HPDE6-E6E7 (cell line): ENCODE measurements at regions not wholly inside any gene's neighbourhood (a gene's known extent, or its start where the extent isn't known, plus 50 kb on each side); places are given as distances from the start of the nearest gene placed in this dataset.

Source experiments
- DNase-seq: peaks from one replicate; pipeline ENCODE4 v3.0.0; 2011; ENCODE audit warnings: missing footprints; ENCODE audit errors: extremely low spot score

DNA sequence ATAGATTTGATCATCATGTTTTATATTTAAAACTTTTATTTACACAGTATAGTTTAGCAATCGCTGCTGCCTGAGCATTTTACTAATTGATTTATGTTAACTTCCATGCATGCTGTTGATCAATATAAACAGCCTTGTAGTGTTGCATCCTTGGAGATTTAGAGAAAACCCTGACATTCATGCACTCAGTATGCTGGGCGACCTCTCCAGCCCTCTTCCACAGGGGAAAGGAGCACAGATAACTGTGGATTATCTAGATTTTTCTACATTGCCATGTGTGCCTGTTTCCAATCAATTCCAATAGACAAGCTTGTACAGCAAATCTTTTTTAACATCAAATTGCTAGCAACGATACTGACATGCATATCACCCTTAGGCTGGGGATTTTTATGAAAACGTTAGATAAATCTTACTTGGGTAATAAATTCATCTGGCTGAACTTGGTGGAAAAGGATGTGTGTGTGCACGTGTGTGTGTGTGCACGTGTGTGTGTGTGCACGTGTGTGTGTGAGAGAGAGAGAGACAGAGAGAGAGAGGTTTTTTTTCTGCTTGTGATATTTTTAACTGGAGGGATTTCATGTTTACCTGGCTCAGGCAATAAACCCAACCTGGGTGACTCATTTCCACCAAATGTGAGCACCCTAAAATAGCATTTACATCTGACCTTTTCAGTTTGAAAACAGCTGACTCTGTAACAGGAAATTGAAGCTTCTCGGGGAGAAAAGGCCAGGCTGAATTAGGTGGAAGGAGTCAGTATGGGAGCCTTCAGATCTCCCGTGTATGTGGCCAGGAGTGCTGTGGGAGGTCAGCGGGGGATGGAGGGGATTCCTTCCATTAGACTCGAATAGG, 339.8 kb downstream of the PRDM2 start:
- no peak for DNase-seq

DNA sequence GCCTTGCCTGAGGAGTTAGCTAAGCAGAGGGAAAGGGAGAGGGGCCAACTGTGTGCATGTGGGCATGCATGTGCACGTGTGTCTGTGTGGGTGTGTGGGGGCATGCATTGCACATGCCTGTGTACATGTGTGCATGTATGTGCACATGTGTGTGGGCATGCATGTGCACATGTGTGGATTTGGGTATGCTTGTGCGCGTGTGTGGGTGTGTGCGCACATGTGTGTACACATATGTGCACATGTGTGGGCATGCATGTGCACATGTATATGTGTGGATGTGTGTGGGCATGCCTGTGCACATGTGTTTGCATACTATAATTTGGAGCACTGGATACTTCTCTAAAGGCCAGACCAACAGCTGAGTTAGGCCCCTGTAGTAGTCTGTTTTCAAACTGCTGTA, 350.0 kb downstream of the PRDM2 start:
- DNase-seq: no peak

DNA sequence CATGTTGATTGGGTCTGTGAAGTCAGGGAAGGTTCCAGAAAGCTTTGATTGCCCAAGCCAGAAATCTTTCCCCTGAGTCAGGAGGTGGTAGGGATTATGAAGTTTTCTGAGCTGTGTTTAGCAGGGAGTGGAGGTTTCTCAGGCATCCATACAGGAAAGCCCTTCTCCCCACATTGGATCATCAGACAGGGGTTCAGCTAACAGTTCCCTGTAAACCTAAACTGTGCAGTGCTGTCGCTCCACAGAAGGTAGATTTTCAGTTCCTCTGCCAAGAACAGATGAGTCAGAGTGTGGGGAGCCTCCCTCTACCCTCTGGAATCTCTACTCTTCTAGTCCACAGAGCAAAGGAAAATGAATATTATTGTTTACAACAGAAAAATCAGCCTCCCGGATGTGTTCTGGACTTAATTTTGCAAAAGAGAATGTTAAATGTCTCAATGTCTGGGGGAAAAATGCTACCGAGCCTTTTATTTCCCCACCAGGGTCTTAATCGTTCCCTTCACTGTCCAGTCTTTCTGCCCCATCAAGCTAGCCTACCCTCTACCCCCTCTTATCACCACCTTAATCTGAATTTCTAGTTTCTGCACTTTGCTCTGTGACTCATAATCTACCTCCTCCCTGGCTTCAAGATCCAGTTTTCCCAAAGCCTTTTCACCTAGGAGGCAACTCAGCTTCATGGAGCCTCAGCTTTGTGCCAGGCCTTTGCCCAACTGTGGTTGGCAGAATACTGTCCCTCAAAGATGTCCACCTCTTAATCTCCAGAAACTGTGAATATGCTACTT, 355.6 kb downstream of the PRDM2 start:
- DNase-seq: no peak

DNA sequence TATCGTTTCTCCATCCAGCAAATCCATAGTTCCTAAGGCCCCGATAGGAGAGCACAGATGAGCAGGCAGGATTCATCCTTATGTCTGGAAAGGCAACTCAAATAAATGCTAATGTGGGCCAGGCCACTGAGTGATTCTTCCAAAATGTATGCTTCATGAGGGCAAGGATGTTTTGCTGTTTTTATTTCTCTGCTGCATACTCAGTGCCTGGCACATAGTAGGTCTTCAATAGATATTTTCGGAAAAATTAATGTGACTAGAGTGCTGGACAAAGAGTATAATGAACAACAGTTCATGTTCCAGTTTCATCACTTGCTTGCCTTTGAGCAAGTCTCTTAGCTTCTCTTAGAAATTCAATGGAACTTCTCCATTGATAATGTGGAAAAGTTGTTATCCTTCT, 357.7 kb downstream of the PRDM2 start:
- no peak for DNase-seq

DNA sequence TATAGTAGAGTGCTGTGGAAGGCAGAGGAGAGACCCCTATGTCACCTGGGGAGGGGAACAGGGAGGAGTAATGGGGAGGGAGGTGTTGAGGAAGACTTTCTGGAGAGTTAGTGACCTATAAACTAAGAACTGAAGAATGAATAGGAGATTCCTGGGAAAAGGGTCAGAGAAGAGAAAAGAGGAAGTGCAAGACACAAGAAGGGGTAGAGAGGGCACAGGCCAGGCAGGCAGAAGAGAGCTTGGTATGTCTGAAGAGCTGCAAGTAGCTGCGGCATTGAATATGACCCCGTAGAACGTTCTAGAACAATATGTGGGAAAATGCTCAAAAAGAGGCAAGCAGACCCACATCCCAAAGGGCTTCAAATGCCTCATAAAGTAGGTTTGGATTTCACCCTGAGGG, 361.2 kb downstream of the PRDM2 start:
- DNase-seq: no peak

DNA sequence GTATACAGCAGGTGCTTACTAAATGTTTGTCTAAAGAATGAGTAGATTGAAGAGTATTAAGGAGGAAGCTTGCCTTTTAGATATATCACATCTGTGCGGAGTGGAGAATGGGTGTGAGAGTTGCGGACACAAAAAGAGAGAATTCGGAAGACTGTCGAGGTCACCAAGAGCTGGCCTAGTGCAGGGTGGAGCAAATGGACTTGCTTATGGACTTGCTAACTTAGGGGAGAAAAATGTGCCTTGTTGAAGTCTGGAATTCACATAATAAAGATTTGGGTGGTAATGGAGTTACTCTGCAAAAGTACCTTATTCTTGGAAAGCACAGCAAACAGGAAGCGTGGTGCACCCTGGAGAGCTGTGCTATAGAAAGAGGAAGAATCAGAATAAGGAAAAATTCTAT, 361.7 kb downstream of the PRDM2 start:
- DNase-seq: no peak

DNA sequence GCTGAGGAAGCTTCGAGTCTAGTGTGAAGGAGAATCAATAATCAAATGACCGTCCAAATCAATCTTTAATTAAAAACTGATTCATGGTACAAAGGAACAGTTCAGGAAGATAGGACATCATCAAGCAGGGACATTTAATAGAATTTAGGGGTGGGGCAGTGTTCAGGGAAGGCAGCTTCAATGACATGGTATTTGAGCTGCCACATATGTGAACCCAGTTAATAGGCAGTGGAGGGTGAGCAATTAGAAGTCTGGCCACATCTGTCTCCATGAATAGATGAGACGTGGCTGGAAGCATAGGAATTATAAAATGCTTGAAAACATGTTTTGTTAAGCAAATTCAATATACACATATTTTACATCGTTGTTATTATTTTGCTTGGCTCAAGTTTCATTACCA, 362.7 kb downstream of the PRDM2 start:
- DNase-seq: no peak

DNA sequence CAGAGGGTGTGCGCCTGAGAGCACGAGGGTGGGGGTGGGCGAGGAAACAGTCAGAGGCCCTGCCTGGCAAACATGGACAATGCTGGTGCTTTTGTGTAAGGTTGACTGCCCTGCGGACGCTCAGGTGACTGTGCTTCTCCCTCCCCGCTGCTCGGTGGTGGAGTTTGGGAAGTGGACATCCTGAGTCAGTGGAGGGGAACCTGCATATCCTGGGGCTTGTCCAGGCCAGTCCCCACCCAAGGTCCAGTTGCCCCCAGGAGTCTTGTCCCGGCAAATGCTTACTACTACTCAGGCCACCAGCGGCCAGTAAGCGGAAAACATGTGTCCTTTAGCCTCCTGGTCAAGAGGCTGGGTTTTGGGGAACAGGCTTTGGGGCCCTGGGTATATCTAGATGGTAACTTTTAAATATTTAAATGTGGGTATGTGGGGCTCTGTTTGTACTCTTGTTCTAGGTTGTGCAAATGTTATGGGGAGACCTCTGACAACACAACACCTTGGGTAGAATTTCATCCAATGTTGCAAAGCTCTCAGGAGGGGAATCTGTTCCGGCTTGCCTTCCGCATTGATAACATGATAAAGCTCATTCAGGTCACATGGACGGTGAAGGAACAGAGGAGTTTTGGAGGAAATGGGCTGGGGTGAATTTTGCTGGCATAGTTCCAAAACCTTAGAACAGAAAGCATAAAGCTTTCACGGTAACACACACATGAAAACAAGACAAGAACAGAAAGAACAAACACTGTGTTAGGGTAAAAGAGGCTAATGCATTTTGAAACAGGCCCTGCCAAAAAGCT, 364.9 kb downstream of the PRDM2 start:
- DNase-seq: no peak

DNA sequence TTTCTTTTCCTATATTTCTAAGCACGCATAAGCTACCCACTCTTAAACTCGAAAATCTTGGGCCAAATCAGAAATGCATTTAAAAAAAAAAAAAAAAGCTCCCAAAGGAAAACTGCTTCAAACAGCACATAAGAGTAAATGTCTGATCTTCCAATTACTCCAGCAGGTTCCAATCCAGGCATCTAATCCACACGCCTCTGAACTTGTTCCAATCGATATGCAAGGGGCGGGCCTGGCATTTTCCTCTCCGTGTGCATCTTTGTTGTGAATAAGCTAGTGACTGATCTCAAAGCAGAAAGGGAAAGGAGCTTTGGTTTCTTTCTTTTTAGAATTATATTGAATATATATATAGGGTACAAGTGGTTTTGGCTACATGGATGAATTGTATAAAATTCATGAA, 365.5 kb downstream of the PRDM2 start:
- DNase-seq: no peak

DNA sequence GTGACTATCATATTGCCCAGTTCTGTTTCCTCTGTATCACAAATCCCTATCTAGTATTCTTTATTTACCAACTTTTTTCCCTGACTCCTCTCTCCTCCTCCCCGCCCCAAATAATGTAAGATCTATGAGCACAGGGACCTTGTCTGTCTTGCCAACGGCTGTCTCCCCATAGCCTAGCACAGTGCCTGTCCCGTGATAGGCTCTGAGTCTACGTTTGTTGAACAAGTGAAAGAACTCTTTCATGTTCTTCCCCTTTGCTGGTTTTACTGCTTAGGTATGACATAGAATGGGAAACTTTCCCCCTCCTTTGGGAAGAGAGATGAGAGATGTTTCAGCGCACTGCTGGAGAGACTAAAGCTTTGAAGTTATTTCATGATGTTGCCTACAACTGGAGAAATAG, 367.0 kb downstream of the PRDM2 start:
- no peak for DNase-seq

DNA sequence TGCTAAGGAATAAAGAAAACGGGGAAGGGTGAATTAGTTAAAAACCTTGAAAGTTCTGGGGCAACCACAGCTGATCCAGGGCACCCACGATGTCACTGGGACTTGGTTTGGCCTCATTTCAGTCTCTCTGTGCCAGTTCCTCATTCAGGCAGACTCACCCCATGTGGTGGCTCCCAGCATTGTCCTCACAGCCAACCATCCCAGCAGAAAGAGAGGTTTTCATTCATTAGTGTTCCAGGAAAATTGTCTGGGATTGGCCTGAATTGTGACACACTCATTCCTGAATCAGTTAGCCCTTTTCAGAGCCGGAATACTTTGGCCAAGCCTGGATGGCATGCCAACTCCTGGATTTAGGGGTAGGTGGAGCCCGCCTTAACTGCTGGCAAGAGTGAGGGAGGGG, 367.7 kb downstream of the PRDM2 start:
- DNase-seq: no peak

DNA sequence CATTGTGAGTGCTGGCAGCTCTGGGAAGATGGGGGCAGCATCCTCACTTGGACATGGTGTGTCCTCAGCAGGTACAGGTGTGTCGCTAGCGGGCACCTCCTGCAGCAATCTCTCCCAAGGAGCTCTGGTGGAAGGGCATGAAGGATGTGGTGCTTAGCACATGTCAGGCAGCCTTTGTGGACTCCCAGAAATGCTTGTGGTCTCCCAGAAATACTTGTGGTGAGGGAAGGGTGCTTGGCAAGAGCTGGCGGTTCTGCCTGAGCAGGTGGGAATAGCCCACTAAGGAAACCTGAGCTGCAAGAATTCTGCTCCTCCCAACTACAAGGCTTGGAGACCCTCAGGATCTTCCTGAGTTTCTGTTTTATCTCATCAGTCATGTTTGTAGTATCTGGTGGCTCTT, 371.6 kb downstream of the PRDM2 start:
- no peak for DNase-seq

DNA sequence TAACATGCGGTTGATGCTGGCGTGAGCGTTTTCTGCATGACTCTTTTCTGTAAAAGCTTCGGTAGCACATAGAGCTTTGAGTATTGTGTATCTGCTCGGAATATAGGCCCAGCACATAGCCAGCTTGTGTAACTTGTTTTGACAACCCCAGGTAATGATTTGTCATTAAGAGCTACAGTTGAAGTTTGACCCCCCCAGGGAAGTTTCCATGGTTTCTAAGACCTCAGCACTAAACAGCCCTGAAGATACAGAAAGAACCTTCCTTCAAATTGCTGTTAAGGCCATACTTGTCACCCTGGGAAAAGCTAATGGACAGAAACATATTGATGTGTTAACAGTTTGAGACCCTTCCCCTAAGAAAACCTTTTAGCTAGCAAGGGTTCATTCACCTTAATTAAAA, 380.7 kb downstream of the PRDM2 start:
- no peak for DNase-seq

DNA sequence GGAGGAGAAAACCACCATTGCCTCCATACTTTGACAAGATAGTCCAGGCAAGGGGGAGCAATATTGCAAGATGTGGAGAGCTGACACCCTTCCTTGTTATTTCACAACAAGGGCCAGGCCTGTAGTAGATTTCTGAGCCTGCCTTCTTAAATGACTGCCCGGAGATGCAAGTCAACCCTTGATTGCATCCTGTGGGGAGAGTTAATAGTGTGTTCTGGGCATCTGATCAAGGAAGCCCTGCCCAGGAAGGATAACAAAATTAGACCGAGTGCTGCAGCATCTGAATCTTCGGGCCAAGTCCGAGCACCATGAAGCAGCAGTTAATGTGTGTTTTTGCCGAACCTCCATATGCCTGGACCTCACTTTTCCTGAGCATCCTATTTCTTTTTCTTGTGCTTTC, 382.3 kb downstream of the PRDM2 start:
- no peak for DNase-seq

DNA sequence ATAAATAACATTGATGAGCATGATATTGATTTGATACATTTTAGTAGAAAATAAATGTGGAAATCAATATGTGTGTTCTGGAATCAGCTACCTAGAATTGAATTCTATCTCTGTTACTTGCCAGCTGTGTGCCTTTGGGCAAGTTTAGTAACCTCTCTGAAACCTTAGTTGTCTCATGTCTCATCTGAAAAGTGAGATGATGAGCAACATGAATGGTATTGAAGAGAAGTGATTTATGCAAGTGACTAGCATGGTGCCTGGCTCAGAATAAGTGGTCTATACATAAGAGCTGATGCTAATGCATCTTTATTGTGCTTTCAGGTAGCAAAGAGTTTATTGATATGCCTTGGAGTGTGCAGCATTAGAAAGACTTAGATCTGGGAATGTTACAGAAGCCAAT, 383.3 kb downstream of the PRDM2 start:
- no peak for DNase-seq

DNA sequence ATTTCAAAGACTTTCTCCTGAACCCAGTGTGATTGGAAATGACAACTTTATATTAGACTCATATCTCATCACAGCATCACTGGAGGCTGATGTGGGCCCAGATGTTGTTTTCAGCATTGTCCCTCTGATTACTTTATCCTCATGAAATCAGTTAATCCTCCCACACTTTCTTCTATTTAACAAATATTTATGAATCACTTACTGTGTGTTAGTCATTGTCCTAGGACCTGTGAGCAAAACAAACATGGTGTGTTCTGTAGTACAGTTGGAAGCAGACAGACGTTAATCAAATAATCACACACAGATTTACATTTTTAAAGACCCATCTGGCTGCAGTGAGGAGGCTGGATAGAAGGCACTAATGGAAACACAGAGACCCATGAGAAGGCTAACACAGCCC, 383.7 kb downstream of the PRDM2 start:
- DNase-seq: no peak

DNA sequence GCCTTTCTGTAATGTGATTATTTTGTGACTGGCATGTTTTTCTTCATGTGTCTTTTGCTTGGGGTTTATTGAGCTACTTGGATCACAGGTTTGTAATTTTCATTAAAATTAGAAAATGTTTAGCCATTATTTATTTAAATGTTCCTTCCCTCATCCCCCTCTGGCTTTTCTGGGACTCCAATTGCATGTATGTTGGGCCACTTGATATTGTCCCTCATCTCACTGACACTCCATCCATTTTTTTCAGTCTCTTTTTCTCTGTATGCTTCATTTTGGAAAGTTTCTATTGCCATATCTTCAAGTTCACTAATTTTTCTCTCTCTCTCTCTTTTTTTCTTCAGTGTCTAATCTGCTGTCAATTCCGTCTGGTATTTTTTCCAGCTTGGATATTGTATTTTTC, 390.1 kb downstream of the PRDM2 start:
- DNase-seq: no peak

DNA sequence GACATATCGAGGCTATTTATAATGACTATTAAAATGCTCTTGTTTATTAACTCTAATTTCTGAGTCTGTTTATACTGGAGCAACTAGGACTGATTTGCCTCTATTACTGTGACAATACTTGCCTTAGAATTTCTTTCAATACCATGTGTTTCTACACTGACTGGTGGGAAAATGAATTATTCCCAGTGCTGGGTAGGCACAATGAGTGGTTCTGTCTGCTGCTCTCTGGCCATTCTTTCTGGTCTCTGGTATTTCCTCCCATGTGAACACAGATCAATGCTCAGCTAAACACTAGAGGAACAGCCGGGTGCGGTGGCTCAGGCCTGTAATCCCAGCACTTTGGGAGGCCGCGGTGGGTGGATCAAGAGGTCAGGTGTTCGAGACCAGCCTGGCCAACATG, 390.5 kb downstream of the PRDM2 start:
- DNase-seq: no peak

DNA sequence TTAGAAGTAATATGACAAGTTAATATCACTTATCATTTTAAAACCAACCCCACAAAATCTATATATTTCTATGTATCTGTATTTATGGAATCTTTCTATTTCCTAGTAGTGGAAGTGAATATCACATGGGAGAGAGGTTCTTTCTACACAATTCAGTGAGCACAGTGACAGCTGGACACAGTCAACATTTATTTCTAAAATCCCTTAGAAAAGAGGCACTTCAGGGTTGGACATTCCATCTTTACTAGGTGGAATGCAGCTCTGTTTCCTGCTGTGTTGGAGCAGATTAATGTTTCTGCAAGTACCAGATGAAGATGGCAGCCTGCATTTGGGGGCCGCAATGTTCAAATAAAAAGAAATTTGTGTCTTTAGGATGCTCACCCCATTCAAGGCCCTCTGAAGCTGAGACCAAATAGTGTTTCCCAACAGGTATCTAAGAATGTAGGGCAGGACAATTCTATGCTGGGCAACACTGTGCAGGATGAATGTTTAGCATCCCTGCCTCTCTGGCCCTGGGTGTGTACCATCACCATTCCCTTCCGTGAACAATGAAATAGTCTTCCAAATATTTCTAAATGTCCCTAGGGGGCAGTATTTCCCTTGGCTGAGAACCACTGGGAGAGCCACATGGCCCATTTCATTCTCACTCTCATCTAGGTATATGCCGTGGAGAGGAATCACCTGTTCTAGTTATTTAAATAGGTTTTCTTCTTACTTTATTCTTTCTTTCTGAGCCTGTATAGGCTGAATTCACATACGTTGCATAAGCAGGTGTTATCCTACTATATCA, 394.8 kb downstream of the PRDM2 start:
- DNase-seq: no peak

DNA sequence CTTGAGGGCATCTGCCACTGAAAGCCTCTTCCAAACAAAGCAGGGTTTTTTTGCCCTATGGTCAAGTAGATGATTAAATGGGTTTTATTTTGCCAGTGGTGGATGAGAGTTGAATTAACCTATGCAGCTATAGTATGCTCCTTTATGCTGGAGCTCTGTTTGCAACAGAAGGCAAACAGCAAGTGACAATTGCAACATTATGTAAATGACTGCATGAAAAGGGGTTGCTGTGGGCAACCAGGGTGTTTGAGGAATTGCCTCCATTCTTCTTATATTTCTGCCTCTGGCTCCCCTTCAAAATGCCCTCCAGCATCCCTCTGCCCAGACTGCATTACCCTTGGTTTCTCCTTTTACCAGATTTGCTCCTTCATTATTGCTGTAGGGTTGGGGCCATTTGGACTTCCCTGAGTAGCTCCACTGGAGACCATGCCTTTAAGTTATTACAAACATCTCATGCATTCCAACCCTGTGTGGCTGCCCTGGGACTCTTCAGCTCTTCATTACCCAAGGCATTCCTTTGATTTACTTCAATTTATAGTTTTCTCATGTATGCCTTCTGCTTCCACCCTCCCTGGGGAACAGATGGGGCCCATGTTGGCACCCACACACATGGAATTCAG, 398.4 kb downstream of the PRDM2 start:
- DNase-seq: no peak

DNA sequence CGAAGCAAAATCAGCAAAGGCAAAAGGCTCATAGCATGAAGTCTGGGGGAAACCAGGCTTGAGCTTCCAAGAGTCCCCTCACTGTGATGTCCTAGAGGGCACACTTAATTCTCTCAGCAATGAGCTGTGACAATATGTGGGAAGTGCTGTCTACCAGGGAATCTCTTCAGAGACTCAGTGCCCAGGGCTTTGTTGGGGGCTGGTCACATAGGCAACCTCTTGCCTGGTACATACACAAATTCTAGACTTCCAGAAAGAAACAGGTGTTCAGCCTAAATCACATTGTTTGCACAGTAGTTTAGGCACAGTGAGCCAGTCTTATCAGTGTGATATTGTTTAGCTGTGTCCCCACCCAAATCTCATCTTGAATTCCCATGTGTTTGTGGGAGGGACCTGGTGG, 400.5 kb downstream of the PRDM2 start:
- DNase-seq: no peak
